ENCODE measurements at regions not wholly inside any gene's neighbourhood (a gene's known extent, or its start where the extent isn't known, plus 50 kb on each side); places are given as distances from the start of the nearest gene placed in this dataset.

GRCh38 chr9:104022083-104022482, 72.0 kb upstream of the SMC2 start:
- DNase-seq, result no peak
- no peaks in the 10 kb centered on the region for H3K4me1 ChIP-seq
- H3K27me3 ChIP-seq, result no peaks in the 10 kb centered on the region
- TF ChIP-seq EP300 (IDR thresholded peaks at IDR 0.05) (no peak), CTCF (IDR thresholded peaks at IDR 0.05) (no peak), POLR2AphosphoS5 (IDR thresholded peaks at IDR 0.05) (no peak), POLR2A (IDR thresholded peaks at IDR 0.05) (no peak)
- H3K36me3 ChIP-seq, result no peaks in the 10 kb centered on the region
- no peak overlapping the region for H3K4me3 ChIP-seq
- intact Hi-C loops (cut with DNase I; ENCODE audit: low total_unique reads), result no loop called here
- H3K9me3 ChIP-seq, result no peaks in the 10 kb centered on the region
- no peak overlapping the region for H3K27ac ChIP-seq

GRCh38 chr9:104025104-104025503, 69.0 kb upstream of the SMC2 start:
- no peak overlapping the region for H3K27ac ChIP-seq
- intact Hi-C loops (cut with DNase I; ENCODE audit: low total_unique reads), result no loop called here
- no peak overlapping the region for H3K4me3 ChIP-seq
- H3K36me3 ChIP-seq, result no peaks in the 10 kb centered on the region
- no peaks in the 10 kb centered on the region for H3K4me1 ChIP-seq
- 81 to 95% (median 86%) methylated on average over 2 of the region's 2 CpGs for WGBS, 5 donors
- no peak for DNase-seq
- no peaks in the 10 kb centered on the region for H3K9me3 ChIP-seq
- H3K27me3 ChIP-seq, result no peaks in the 10 kb centered on the region
- TF ChIP-seq EP300 (IDR thresholded peaks at IDR 0.05) (no peak), CTCF (IDR thresholded peaks at IDR 0.05) (no peak), POLR2A (IDR thresholded peaks at IDR 0.05) (no peak), POLR2AphosphoS5 (IDR thresholded peaks at IDR 0.05) (no peak)

DNA sequence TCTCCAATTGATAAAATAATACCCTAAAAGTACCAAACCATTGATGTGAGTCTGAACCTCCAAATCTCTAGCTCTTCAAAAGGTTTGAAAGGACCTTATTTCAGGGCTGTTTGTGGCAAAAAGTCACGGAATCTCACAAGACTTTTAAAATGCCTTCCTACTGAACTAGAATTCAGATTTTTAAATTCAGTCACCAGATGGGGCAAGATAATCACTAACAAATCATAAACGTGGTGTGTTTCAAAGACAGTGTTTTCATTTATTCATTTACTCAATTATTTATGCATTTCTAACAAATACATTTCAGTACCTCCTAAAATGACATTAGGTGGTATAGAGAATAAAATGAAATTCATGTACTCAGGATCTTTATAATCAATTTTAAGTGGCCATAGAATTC, 68.2 kb upstream of the SMC2 start:
- Histone ChIP-seq H3K27ac (no peak overlapping the region), H3K4me1 (no peaks in the 10 kb centered on the region), H3K4me3 (no peak overlapping the region), H3K27me3 (no peaks in the 10 kb centered on the region), H3K9me3 (no peaks in the 10 kb centered on the region), H3K36me3 (no peaks in the 10 kb centered on the region)
- TF ChIP-seq CTCF (IDR thresholded peaks at IDR 0.05), result no peak
- no peak for TF ChIP-seq POLR2A (IDR thresholded peaks at IDR 0.05)
- no peak for TF ChIP-seq EP300 (IDR thresholded peaks at IDR 0.05)
- TF ChIP-seq POLR2AphosphoS5 (IDR thresholded peaks at IDR 0.05), result no peak
- intact Hi-C loops (cut with DNase I; ENCODE audit: low total_unique reads), result no loop called here
- 30 to 42% (median 40%) methylated on average over 2 of the region's 2 CpGs for WGBS, 5 donors
- DNase-seq, result no peak

- H3K4me1 ChIP-seq, result no peaks in the 10 kb centered on the region
- intact Hi-C loops (cut with DNase I; ENCODE audit: low total_unique reads), result no loop called here
- no peak overlapping the region for H3K4me3 ChIP-seq
- DNase-seq, result no peak
- H3K36me3 ChIP-seq, result no peaks in the 10 kb centered on the region
- no peak for TF ChIP-seq EP300 (IDR thresholded peaks at IDR 0.05)
- TF ChIP-seq CTCF (IDR thresholded peaks at IDR 0.05), result no peak
- TF ChIP-seq POLR2AphosphoS5 (IDR thresholded peaks at IDR 0.05), result no peak
- TF ChIP-seq POLR2A (IDR thresholded peaks at IDR 0.05), result no peak
- 18 to 38% (median 28%) methylated on average over 5 of the region's 5 CpGs for WGBS, 5 donors
- H3K27me3 ChIP-seq, result no peaks in the 10 kb centered on the region
- H3K27ac ChIP-seq, result no peak overlapping the region
- H3K9me3 ChIP-seq, result no peaks in the 10 kb centered on the region
These were observed 66.8 kb upstream of the SMC2 start for GRCh38 chr9:104027295-104027694.

All from stomach (tissue), 8 donors.